Panc1 (cell line): ENCODE measurements at regions not wholly inside any gene's neighbourhood (a gene's known extent, or its start where the extent isn't known, plus 50 kb on each side); places are given as distances from the start of the nearest gene placed in this dataset.

Source experiments
- CTCF ChIP-seq: fragments of 450-650 bp; IDR thresholded peaks from 2 replicates; pipeline ENCODE4 v1.5.1; 2017; ENCODE audit warnings: mild to moderate bottlenecking
- POLR2AphosphoS5 ChIP-seq: IDR thresholded peaks from 2 replicates; pipeline ENCODE4 v1.6.1; 2012; ENCODE audit warnings: mild to moderate bottlenecking, low read depth, low read length, moderate library complexity
- REST ChIP-seq, 2 experiments: IDR thresholded peaks; 2 replicates each; pipeline ENCODE4 v1.6.1; 2011 to 2012; ENCODE audit warnings: low read depth in 2 of 2, control low read depth in 1 of 2, low read length in 1 of 2, mild to moderate bottlenecking in 1 of 2, moderate library complexity in 1 of 2; ENCODE audit not compliant: insufficient read depth in 1 of 2

DNA sequence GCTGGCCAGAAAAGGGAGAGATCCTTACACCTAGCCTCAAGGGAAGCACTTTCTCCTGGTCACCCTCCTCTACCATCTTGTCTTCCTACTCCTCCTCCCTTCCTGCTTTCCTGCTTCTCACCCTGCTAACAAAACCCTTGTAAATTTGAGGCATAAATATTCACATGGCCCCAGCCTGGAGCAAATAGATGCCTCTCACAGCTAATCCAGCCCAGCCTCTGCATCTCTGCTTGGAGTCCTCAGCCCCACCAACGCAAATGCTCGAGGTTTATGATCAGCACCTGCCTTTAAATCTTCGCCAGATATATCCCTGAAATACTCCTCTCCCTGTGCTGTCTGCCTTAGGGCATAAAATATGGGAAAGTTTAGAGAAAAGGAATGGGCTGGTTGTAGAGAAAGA lies 205.2 kb upstream of the CDH5 start:
- TF ChIP-seq POLR2AphosphoS5 (no peak), CTCF (no peak), REST (IDR thresholded peaks at IDR 0.05; ENCODE audit: insufficient read depth in 1 of 2, low read depth in 2 of 2, low read length in 1 of 2) (no peak)
